OCI-LY7 (cell line): ENCODE measurements at regions not wholly inside any gene's neighbourhood (a gene's known extent, or its start where the extent isn't known, plus 50 kb on each side); places are given as distances from the start of the nearest gene placed in this dataset.

ENCODE experiments used
- CTCF ChIP-seq: fragments of 200-600 bp; sonication (generic); conservative IDR thresholded peaks from 2 replicates; pipeline ENCODE4 v1.5.1; 2014; ENCODE audit warnings: mild to moderate bottlenecking, antibody characterized with exemption, low read length, moderate library complexity, mixed read lengths
- EZH2phosphoT487 ChIP-seq: fragments of 200-600 bp; sonication (generic); IDR thresholded peaks from 2 replicates; pipeline ENCODE4 v1.6.1; 2018; ENCODE audit warnings: low read depth, borderline replicate concordance, mild to moderate bottlenecking, mixed run types, antibody characterized with exemption, low read length, moderate library complexity, mixed read lengths

- TF ChIP-seq CTCF (no peak), EZH2phosphoT487 (no peak)
These were observed 93.6 kb upstream of the CIBAR2 start for GRCh38 chr16:85205747-85206471.
